ENCODE measurements at regions not wholly inside any gene's neighbourhood (a gene's known extent, or its start where the extent isn't known, plus 50 kb on each side); places are given as distances from the start of the nearest gene placed in this dataset.
"Not testable (repeated sequence)": the region's sequence is repeated elsewhere in the genome, so short reads cannot be mapped to it uniquely, and the experiment has no call there.

DNA sequence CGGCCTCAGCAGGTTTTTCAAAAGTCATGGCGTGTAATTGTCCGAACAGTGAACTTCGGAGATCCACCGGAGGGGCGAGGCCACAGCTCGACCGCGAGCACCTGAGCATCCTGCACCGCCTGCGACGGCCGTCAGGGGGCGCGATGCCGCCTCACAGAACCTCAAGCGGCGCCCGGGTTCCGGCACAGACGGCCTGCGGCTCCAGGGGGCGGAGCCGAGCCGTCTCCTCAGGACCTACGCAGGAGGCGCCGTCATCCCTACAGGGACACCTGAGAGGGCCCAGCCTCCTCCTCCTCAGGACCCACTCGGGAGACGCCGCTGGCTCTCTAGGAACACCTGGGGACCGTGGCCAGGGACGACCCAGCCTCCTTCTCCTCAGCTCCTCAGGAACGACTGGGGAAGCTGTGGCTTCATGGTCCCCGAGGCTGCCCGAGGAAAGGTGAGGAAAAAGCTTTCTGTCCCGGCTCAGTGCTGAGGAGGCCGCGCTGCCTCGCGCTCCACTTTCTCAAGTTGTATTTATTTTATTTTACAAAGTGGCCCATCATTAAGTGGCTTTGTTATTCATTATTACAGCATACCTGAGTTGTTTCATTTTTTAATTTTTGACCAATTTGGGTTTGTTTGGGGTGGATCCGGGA lies 197.3 kb downstream of the LMLN start:
- TF ChIP-seq CTCF (conservative IDR thresholded peaks at IDR 0.05): peak; percentile 26
- H3K9me3 Mint-ChIP-seq; H3K27me3 Mint-ChIP-seq (ENCODE audit: low read depth); DNase-seq (ENCODE audit: low read depth, low spot score); H3K36me3 Mint-ChIP-seq (ENCODE audit: low read depth); H3K4me1 Mint-ChIP-seq; H3K27ac Mint-ChIP-seq (ENCODE audit: unreplicated experiment); H3K4me3 Mint-ChIP-seq: not testable (repeated sequence)

DNA sequence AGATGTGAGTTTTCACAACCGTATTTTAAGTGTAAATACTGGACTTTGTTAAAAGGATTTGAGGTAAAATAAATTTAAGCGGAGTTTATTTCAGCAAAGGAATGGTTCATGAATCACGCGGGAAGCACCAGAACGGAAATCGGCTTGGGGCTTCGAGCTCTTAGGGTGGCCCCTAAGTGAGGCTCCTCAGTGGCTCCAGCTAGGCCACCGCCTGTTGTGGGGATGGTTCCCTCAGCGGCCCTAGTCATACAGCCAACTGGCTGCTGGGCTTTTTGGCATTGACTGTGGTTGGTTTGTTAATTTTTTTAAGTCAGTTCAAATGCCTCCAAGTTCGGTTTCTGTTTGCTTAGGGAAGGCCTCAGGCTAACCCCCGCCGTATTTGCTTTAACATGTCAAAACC lies 198.0 kb downstream of the LMLN start:
- H3K4me1 Mint-ChIP-seq; H3K27me3 Mint-ChIP-seq (ENCODE audit: low read depth); H3K27ac Mint-ChIP-seq (ENCODE audit: unreplicated experiment); H3K4me3 Mint-ChIP-seq; DNase-seq (ENCODE audit: low read depth, low spot score); H3K9me3 Mint-ChIP-seq; H3K36me3 Mint-ChIP-seq (ENCODE audit: low read depth): not testable (repeated sequence)

DNA sequence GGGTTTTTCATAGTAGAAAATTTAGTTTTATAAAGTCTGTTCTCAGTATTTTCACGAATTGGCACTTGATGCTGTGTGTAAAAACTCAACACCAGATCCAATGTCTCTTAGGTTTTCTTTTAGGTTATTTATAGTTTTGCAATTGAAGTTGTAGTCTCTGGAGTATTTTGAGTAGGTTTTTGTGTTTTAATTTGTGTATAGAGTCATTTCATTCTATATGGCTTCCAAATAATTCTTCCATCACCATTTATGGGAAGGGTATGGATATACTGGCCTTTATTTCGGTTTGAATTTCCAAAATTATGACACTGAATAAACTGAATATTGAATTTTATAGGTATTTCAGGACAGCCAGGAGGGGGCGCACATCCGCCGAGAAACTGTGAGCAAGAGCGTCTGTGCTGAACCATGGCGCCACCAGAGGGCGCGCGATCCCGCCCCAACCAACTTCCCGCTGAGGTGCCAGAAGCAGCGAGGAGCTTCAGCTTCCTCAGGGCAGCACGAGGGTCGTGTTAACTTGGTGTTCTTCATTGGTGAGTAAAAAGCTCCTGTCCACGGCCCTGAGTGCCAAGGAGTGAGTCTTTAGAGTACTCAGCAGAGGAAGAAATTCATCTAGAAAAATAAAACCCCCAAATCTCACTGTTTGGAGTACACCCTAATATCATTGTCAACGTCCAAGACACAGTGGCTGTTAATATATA lies 207.5 kb downstream of the LMLN start:
- H3K4me3 Mint-ChIP-seq; H3K9me3 Mint-ChIP-seq; H3K4me1 Mint-ChIP-seq; H3K27ac Mint-ChIP-seq (ENCODE audit: unreplicated experiment); H3K36me3 Mint-ChIP-seq (ENCODE audit: low read depth): not testable (repeated sequence)
- H3K27me3 Mint-ChIP-seq (ENCODE audit: low read depth): peaks cover 10% of the 10 kb centered on the region
- peak; percentile 86 for TF ChIP-seq CTCF (conservative IDR thresholded peaks at IDR 0.05)
- DNase-seq (ENCODE audit: low read depth, low spot score): peak; percentile 80

DNA sequence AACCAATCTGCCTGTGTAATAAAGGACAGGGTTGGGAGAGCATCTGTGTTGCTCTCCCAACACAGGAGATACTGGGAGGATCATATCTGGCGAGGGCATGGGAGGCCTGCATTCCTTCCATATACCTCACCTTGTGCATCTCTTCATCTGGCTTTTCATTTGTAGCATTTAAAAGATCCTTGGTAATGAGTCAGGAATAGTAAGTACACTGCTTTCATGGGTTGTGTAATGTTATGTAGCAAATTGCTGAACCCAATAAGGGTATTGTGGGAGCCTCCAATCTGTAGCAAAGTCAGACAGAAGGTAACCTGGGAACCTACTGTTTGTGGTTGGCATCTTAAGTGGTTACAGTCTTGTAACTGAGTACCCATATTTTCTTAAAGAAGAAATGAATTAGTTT lies 210.8 kb downstream of the LMLN start:
- not testable (repeated sequence) for H3K4me3 Mint-ChIP-seq; H3K9me3 Mint-ChIP-seq; H3K27ac Mint-ChIP-seq (ENCODE audit: unreplicated experiment); H3K36me3 Mint-ChIP-seq (ENCODE audit: low read depth); DNase-seq (ENCODE audit: low read depth, low spot score); H3K4me1 Mint-ChIP-seq
- peaks cover 10% of the 10 kb centered on the region for H3K27me3 Mint-ChIP-seq (ENCODE audit: low read depth)

- not testable (repeated sequence) for H3K4me1 Mint-ChIP-seq; H3K9me3 Mint-ChIP-seq; H3K27ac Mint-ChIP-seq (ENCODE audit: unreplicated experiment); H3K27me3 Mint-ChIP-seq (ENCODE audit: low read depth); H3K4me3 Mint-ChIP-seq; H3K36me3 Mint-ChIP-seq (ENCODE audit: low read depth); DNase-seq (ENCODE audit: low read depth, low spot score)
Measured at GRCh38 chr3:198173080-198173479, 213.1 kb downstream of the LMLN start.

DNA sequence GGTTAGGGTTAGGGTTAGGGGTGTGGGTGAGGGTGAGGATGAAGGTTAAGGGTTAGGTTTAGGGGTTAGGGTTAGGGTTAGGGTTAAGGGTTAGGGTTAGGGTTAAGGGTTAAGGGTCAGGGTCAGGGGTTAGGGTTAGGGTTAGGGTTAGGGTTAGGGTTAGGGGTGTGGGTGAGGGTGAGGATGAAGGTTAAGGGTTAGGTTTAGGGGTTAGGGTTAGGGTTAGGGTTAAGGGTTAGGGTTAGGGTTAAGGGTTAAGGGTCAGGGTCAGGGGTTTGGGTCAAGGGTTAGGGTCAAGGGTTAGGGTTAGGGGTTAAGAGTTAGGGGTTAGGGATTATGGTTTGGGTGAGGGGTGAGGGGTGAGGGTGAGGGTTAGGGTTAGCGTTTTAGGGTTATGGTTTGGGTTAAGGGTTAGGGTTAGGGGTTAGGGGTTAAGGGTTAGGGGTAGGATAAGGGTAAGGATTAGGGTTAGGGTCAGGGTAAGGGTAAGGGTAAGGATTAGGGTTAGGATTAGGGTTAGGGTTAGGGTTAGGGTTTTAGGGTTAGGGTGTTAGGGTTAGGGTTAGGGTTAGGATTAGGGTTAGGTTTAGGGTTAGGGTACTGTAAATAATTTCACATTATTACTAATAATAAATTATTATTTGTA lies 214.0 kb downstream of the LMLN start:
- H3K27me3 Mint-ChIP-seq (ENCODE audit: low read depth): not testable (repeated sequence)

More for the DNA sequence above, 214.0 kb downstream of the LMLN start:
- not testable (repeated sequence) for H3K4me1 Mint-ChIP-seq; H3K36me3 Mint-ChIP-seq (ENCODE audit: low read depth); H3K4me3 Mint-ChIP-seq; H3K9me3 Mint-ChIP-seq; H3K27ac Mint-ChIP-seq (ENCODE audit: unreplicated experiment); DNase-seq (ENCODE audit: low read depth, low spot score)
